Neural progenitor cell (in vitro differentiated cells): ENCODE measurements at regions not wholly inside any gene's neighbourhood (a gene's known extent, or its start where the extent isn't known, plus 50 kb on each side); places are given as distances from the start of the nearest gene placed in this dataset.

Source experiments
- DNase-seq: peaks from one replicate; pipeline ENCODE4 v3.0.0-alpha.2; 2016; ENCODE audit warnings: low spot score
- H2AFZ ChIP-seq: fragments of 200-600 bp; sonication (generic); replicated peaks from 2 replicates; pipeline ENCODE4 v1.6.1; 2016; ENCODE audit warnings: antibody characterized with exemption
- H3F3A ChIP-seq: fragments of 200-600 bp; sonication (generic); 2 replicates; pipeline ENCODE4 v1.6.1; 2016; ENCODE audit warnings: antibody characterized with exemption, low read depth
- H3K27ac ChIP-seq: fragments of 200-600 bp; sonication (generic); 2 replicates; pipeline ENCODE4 v1.5.1; 2016; ENCODE audit warnings: mild to moderate bottlenecking
- H3K27me3 ChIP-seq: fragments of 200-600 bp; sonication (generic); 2 replicates; pipeline ENCODE4 v1.6.1; 2016; ENCODE audit warnings: mild to moderate bottlenecking, moderate library complexity
- H3K36me3 ChIP-seq: fragments of 200-600 bp; sonication (generic); 2 replicates; pipeline ENCODE4 v1.5.1; 2016
- H3K4me1 ChIP-seq: fragments of 200-600 bp; sonication (generic); 2 replicates; pipeline ENCODE4 v1.6.1; 2016; ENCODE audit warnings: mixed run types
- H3K4me2 ChIP-seq: fragments of 200-600 bp; sonication (generic); 2 replicates; pipeline ENCODE4 v1.6.1; 2016
- H3K4me3 ChIP-seq: fragments of 200-600 bp; sonication (generic); 2 replicates; pipeline ENCODE4 v1.5.1; 2016
- H3K79me2 ChIP-seq: fragments of 200-600 bp; sonication (generic); 2 replicates; pipeline ENCODE4 v1.6.1; 2016; ENCODE audit warnings: low read depth
- H3K9ac ChIP-seq: fragments of 200-600 bp; sonication (generic); 2 replicates; pipeline ENCODE4 v1.6.1; 2016
- H3K9me3 ChIP-seq: fragments of 200-600 bp; sonication (generic); 2 replicates; pipeline ENCODE4 v1.5.1; 2016; ENCODE audit warnings: low read depth
- H4K20me1 ChIP-seq: fragments of 200-600 bp; sonication (generic); 2 replicates; pipeline ENCODE4 v1.6.1; 2016; ENCODE audit warnings: low read depth
- H3K27ac Mint-ChIP-seq: 3 replicates; pipeline ENCODE4 v1.8.0; 2021; ENCODE audit warnings: mixed read lengths
- H3K27me3 Mint-ChIP-seq: 2 replicates; pipeline ENCODE4 v1.8.0; 2022; ENCODE audit warnings: low read depth, mild to moderate bottlenecking, inconsistent platforms, moderate library complexity, mixed read lengths; ENCODE audit not compliant: insufficient read depth
- H3K36me3 Mint-ChIP-seq: 3 replicates; pipeline ENCODE4 v1.8.0; 2021; ENCODE audit warnings: mixed read lengths
- H3K4me1 Mint-ChIP-seq: 3 replicates; pipeline ENCODE4 v1.8.0; 2021; ENCODE audit warnings: mixed read lengths
- H3K4me3 Mint-ChIP-seq: 3 replicates; pipeline ENCODE4 v1.8.0; 2021; ENCODE audit warnings: mild to moderate bottlenecking, moderate library complexity, mixed read lengths
- H3K9me3 Mint-ChIP-seq: 3 replicates; pipeline ENCODE4 v1.8.0; 2020; ENCODE audit warnings: mixed read lengths
- EZH2 ChIP-seq: fragments of 200-600 bp; sonication (generic); IDR thresholded peaks from 2 replicates; pipeline ENCODE4 v1.6.1; 2017; ENCODE audit warnings: antibody characterized with exemption, mild to moderate bottlenecking, moderate library complexity
- EZH2phosphoT487 ChIP-seq: fragments of 200-600 bp; sonication (generic); IDR thresholded peaks from 2 replicates; pipeline ENCODE4 v1.6.1; 2017; ENCODE audit warnings: antibody characterized with exemption
- TF ChIP-seq, protein P1 (sequence below): fragments of 200-600 bp; sonication (generic); IDR thresholded peaks from 2 replicates; pipeline ENCODE4 v1.5.1; 2017; ENCODE audit warnings: antibody characterized with exemption, mild to moderate bottlenecking

DNA sequence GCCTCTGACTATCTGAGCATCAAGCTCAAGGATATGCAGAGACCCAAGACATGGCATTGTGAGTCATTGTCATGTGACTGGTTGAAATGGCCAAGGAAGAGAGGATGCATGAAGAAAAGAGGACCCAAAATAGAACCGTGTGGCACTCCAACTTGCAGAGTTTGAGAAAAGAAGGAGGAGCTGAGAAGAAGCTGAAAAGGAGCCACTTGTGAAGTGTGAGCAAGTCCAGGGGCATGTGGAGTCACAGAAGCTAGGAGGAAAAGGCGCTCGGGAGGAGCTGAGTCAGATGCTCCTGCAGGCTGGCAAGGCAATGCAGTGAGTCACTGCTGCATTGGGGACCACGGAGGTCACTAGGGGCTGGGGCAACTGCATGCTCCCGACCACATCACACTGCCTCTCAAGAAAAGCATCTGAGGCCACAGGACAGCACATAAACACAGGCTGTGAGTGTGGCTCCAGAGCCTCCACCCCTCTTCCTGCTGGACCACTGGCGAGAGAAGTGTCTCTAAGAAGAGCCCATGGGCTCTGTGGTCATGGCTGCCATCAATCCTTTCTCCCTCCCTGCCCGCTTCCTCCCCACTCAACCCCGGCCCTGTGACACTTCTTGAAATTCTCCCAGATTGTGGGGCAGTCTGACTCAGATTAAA lies 197.6 kb downstream of the DRD1 start:
- H3K27ac ChIP-seq = no peak overlapping the region
- H3K4me2 ChIP-seq = no peak overlapping the region
- TF ChIP-seq EZH2phosphoT487 (no peak), EZH2 (no peak)
- TF ChIP-seq, protein P1, sequence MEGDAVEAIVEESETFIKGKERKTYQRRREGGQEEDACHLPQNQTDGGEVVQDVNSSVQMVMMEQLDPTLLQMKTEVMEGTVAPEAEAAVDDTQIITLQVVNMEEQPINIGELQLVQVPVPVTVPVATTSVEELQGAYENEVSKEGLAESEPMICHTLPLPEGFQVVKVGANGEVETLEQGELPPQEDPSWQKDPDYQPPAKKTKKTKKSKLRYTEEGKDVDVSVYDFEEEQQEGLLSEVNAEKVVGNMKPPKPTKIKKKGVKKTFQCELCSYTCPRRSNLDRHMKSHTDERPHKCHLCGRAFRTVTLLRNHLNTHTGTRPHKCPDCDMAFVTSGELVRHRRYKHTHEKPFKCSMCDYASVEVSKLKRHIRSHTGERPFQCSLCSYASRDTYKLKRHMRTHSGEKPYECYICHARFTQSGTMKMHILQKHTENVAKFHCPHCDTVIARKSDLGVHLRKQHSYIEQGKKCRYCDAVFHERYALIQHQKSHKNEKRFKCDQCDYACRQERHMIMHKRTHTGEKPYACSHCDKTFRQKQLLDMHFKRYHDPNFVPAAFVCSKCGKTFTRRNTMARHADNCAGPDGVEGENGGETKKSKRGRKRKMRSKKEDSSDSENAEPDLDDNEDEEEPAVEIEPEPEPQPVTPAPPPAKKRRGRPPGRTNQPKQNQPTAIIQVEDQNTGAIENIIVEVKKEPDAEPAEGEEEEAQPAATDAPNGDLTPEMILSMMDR = no peak
- Mint-ChIP-seq H3K4me3 (no peak overlapping the region), H3K27me3 (peaks cover 17% of the 10 kb centered on the region), H3K36me3 (no peaks in the 10 kb centered on the region), H3K9me3 (no peaks in the 10 kb centered on the region), H3K4me1 (peaks cover 12% of the 10 kb centered on the region), H3K27ac (no peak overlapping the region)
- H2AFZ ChIP-seq = no peak overlapping the region
- H3K9me3 ChIP-seq = no peaks in the 10 kb centered on the region
- H3K79me2 ChIP-seq = no peaks in the 10 kb centered on the region
- no peak overlapping the region for H3K9ac ChIP-seq
- no peaks in the 10 kb centered on the region for H3K36me3 ChIP-seq
- H3K4me3 ChIP-seq = no peak overlapping the region
- no peaks in the 10 kb centered on the region for H3K4me1 ChIP-seq
- H3F3A ChIP-seq = no peaks in the 10 kb centered on the region
- no peaks in the 10 kb centered on the region for H4K20me1 ChIP-seq
- no peaks in the 10 kb centered on the region for H3K27me3 ChIP-seq
- no peak for DNase-seq

DNA sequence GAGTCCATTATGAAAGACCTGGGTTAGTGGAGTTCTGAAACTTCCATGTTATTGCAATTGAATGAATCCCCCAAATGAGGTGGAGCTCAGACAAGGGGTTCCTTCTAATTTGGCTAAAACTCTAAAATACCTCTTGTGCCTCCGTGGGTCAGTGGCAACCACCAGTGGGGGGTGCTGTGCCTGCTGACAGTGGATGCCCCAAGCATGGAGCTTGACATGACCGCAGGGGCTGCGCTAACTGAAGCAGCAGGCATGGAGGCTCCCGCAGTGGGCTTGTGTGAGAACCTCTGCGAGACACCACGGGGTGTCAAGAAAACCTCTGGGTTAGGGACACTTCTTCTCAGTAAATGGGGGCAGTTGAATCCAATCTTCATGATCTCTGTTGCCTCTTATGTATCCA lies 200.5 kb downstream of the DRD1 start:
- TF ChIP-seq, protein P1 = no peak
- TF ChIP-seq EZH2phosphoT487 (no peak), EZH2 (no peak)
- H2AFZ ChIP-seq = peak overlapping the region; percentile 13
- no peak overlapping the region for H3K27ac ChIP-seq
- H4K20me1 ChIP-seq = no peaks in the 10 kb centered on the region
- H3K9me3 Mint-ChIP-seq = no peaks in the 10 kb centered on the region
- H3K27ac Mint-ChIP-seq = no peak overlapping the region
- H3K4me3 ChIP-seq = no peak overlapping the region
- H3K4me1 ChIP-seq = no peaks in the 10 kb centered on the region
- no peaks in the 10 kb centered on the region for H3K36me3 ChIP-seq
- H3K27me3 ChIP-seq = no peaks in the 10 kb centered on the region
- H3K9ac ChIP-seq = no peak overlapping the region
- peaks cover 10% of the 10 kb centered on the region for H3K4me1 Mint-ChIP-seq
- H3K36me3 Mint-ChIP-seq = no peaks in the 10 kb centered on the region
- no peak overlapping the region for H3K4me2 ChIP-seq
- H3F3A ChIP-seq = no peaks in the 10 kb centered on the region
- H3K4me3 Mint-ChIP-seq = no peak overlapping the region
- peaks cover 9% of the 10 kb centered on the region for H3K27me3 Mint-ChIP-seq
- DNase-seq = no peak
- no peaks in the 10 kb centered on the region for H3K9me3 ChIP-seq
- no peaks in the 10 kb centered on the region for H3K79me2 ChIP-seq

DNA sequence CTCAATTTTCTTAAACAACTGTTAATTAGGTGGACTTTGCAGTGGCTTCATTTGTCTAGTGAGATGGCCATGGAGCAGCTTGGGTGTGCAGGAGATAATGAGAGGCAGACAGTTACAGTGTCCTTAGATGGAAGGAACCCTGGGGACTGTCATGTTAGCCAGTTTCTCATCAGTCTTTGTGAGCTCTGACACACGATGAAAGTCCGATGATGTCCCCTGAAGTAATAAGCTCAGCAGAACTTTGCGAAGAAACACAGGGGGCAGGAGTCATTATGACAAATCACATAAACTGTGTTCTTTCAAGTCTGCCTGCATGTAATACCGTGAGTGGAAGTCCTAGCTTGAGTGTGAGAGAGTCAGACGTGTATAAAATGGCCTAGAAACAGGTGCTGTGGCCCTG lies 201.8 kb downstream of the DRD1 start:
- Histone ChIP-seq H3K9ac (no peak overlapping the region), H3K4me3 (no peak overlapping the region), H3K27ac (no peak overlapping the region), H3K4me1 (no peaks in the 10 kb centered on the region), H2AFZ (no peak overlapping the region), H3K36me3 (no peaks in the 10 kb centered on the region), H3K79me2 (no peaks in the 10 kb centered on the region), H3K9me3 (no peaks in the 10 kb centered on the region), H4K20me1 (no peaks in the 10 kb centered on the region), H3K27me3 (no peaks in the 10 kb centered on the region), H3K4me2 (no peak overlapping the region), H3F3A (no peaks in the 10 kb centered on the region)
- H3K4me3 Mint-ChIP-seq = no peak overlapping the region
- H3K27me3 Mint-ChIP-seq = peaks cover 6% of the 10 kb centered on the region
- H3K4me1 Mint-ChIP-seq = peaks cover 9% of the 10 kb centered on the region
- no peaks in the 10 kb centered on the region for H3K9me3 Mint-ChIP-seq
- H3K36me3 Mint-ChIP-seq = no peaks in the 10 kb centered on the region
- no peak overlapping the region for H3K27ac Mint-ChIP-seq
- no peak for DNase-seq
- TF ChIP-seq, protein P1 = no peak
- TF ChIP-seq EZH2 (no peak), EZH2phosphoT487 (no peak)
